Suprapubic skin (tissue), 4 donors: ENCODE measurements at regions not wholly inside any gene's neighbourhood (a gene's known extent, or its start where the extent isn't known, plus 50 kb on each side); places are given as distances from the start of the nearest gene placed in this dataset.

ENCODE experiments used
- DNase-seq, 2 donors: peaks; one replicate each; pipeline ENCODE4 v3.0.0-alpha.2; 2019; ENCODE audit warnings: low spot score in 2 of 2
- H3K27ac ChIP-seq: fragments of 200-600 bp; sonication (generic); one replicate; pipeline ENCODE4 v1.5.1; 2019
- H3K27me3 ChIP-seq: fragments of 200-600 bp; sonication (generic); one replicate; pipeline ENCODE4 v1.5.1; 2019
- H3K36me3 ChIP-seq: fragments of 200-600 bp; sonication (generic); one replicate; pipeline ENCODE4 v1.5.1; 2019
- H3K4me1 ChIP-seq: fragments of 200-600 bp; sonication (generic); one replicate; pipeline ENCODE4 v1.5.1; 2019
- H3K4me3 ChIP-seq: fragments of 200-600 bp; sonication (generic); one replicate; pipeline ENCODE4 v1.5.1; 2019; ENCODE audit warnings: mild to moderate bottlenecking
- H3K9me3 ChIP-seq: fragments of 200-600 bp; sonication (generic); one replicate; pipeline ENCODE4 v1.5.1; 2019
- EP300 ChIP-seq: sonication (generic); formaldehyde crosslinking; IDR thresholded peaks from one replicate; pipeline ENCODE4 v1.6.1; 2017; ENCODE audit warnings: antibody characterized with exemption
- POLR2A ChIP-seq, 2 donors: fragments of 450-650 bp; IDR thresholded peaks; one replicate each; pipeline ENCODE4 v1.6.1; 2017; ENCODE audit warnings: antibody characterized with exemption in 2 of 2, mild to moderate bottlenecking in 2 of 2, moderate library complexity in 2 of 2
- POLR2AphosphoS5 ChIP-seq, 3 donors: sonication (generic); formaldehyde crosslinking; IDR thresholded peaks; one replicate each; pipeline ENCODE4 v1.6.1; 2017; ENCODE audit warnings: antibody characterized with exemption in 3 of 3
- WGBS: methylation state at CpG from one replicate; pipeline ENCODE4 v1.1.5; 2018; 5-methylcytosine and 5-hydroxymethylcytosine counted together
- TF ChIP-seq, protein P1 (sequence below), 2 donors: fragments of 200-600 bp in 1 of 2; fragments of 450-650 bp in 1 of 2; sonication (generic) in 1 of 2; IDR thresholded peaks; one replicate each; pipeline ENCODE4 v1.5.1; 2016 to 2019; ENCODE audit warnings: antibody characterized with exemption in 2 of 2, mild to moderate bottlenecking in 1 of 2, moderate library complexity in 1 of 2

DNA sequence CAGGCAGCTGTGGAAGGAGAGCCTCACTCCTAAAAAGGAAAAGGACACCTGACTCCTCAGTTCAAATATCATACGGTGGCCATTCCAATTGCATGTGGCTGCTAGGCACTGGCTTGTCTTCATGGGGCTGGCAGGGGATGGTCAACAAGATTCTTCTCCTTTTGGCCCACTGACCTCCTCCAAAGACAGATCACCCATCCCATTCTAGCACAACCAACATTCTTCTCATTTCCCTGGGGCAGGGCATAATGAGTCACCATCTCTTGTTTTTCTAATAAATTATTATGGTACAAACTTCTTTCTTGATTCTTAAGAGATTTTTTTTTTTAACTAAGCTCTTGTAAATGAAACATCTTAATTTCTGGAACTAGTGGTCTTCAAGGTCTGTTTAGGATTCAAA lies 136.7 kb upstream of the NBEA start:
- Histone ChIP-seq H3K27me3 (no peaks in the 10 kb centered on the region), H3K4me3 (no peak overlapping the region), H3K4me1 (no peaks in the 10 kb centered on the region), H3K9me3 (no peaks in the 10 kb centered on the region), H3K36me3 (no peaks in the 10 kb centered on the region), H3K27ac (no peak overlapping the region)
- 100% methylated on average over 1 of the region's 1 CpG for WGBS
- no peak for TF ChIP-seq EP300
- no peak for TF ChIP-seq POLR2AphosphoS5 (IDR thresholded peaks at IDR 0.05)
- DNase-seq, result no peak

DNA sequence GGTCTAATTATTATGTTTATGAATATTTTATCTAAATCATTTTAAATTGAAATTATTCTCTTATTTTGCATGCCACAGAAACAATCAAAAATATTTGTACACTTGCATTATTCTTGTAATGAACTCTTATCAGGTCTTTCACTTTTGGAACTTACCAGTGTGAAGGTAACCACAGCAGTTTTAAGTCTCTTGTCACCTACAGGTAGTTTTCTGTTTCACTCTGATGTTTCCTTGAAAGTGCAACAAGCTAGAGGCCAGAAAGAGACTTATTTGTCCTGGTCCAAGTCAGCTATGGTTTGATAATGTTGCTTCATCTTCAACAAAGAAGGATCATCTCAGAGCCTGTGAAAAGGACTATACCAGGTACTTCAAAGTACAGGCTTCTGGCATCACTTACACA lies 133.4 kb upstream of the NBEA start:
- Histone ChIP-seq H3K27ac (no peak overlapping the region), H3K4me3 (no peak overlapping the region), H3K9me3 (peaks cover 7% of the 10 kb centered on the region), H3K4me1 (no peaks in the 10 kb centered on the region), H3K36me3 (no peaks in the 10 kb centered on the region), H3K27me3 (no peaks in the 10 kb centered on the region)
- DNase-seq, result no peak
- TF ChIP-seq POLR2A (IDR thresholded peaks at IDR 0.05) (no peak), POLR2AphosphoS5 (IDR thresholded peaks at IDR 0.05) (no peak), EP300 (no peak)
- TF ChIP-seq, protein P1, sequence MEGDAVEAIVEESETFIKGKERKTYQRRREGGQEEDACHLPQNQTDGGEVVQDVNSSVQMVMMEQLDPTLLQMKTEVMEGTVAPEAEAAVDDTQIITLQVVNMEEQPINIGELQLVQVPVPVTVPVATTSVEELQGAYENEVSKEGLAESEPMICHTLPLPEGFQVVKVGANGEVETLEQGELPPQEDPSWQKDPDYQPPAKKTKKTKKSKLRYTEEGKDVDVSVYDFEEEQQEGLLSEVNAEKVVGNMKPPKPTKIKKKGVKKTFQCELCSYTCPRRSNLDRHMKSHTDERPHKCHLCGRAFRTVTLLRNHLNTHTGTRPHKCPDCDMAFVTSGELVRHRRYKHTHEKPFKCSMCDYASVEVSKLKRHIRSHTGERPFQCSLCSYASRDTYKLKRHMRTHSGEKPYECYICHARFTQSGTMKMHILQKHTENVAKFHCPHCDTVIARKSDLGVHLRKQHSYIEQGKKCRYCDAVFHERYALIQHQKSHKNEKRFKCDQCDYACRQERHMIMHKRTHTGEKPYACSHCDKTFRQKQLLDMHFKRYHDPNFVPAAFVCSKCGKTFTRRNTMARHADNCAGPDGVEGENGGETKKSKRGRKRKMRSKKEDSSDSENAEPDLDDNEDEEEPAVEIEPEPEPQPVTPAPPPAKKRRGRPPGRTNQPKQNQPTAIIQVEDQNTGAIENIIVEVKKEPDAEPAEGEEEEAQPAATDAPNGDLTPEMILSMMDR (IDR thresholded peaks at IDR 0.05), result no peak

DNA sequence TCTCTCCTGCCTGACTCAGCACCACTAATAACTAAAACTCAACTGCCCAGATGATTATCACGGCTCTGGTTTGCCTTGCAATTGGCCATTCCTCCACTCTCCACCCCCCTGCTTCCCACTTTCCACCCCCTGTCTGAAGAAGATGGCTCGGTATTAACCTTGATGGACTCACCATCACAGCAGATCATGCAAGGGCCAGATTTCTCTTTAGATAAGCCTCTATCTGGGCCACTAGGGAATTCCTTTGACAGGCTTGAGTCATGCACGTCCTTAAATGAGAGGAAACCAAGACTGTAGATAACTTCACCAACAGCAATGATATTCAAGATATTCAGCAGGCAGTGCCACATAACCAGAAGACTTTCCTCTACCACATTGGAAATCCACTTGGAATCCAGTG lies 131.1 kb upstream of the NBEA start:
- TF ChIP-seq POLR2AphosphoS5 (IDR thresholded peaks at IDR 0.05), result no peak
- TF ChIP-seq, protein P1 (IDR thresholded peaks at IDR 0.05), result no peak
- TF ChIP-seq EP300, result no peak
- no peak for TF ChIP-seq POLR2A (IDR thresholded peaks at IDR 0.05)
- Histone ChIP-seq H3K4me3 (no peak overlapping the region), H3K9me3 (peaks cover 7% of the 10 kb centered on the region), H3K4me1 (peaks cover 5% of the 10 kb centered on the region), H3K27ac (no peak overlapping the region), H3K27me3 (no peaks in the 10 kb centered on the region), H3K36me3 (no peaks in the 10 kb centered on the region)
- 77% methylated on average over 3 of the region's 3 CpGs for WGBS
- DNase-seq, result no peak

DNA sequence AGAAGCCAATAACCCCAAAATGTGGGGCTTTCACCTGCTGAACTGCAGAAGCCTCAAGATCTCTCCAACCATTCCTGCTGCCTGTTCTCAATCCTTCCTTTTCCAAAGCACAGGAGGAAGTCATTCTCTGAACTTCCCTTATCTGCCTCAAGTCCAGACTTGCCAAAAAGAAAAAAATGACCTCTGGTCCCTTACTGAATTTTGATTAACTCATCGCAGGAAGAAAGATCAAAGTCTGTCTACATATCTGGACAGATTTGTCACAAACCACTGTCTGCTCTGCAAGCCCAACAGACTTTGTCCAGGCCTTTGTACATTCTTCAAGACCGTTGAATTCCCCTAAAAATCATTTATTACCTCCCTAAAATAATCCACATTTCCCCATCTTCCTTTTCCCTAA lies 126.5 kb upstream of the NBEA start:
- H3K36me3 ChIP-seq, result no peaks in the 10 kb centered on the region
- no peaks in the 10 kb centered on the region for H3K27me3 ChIP-seq
- H3K9me3 ChIP-seq, result peaks cover 7% of the 10 kb centered on the region
- H3K4me3 ChIP-seq, result no peak overlapping the region
- H3K4me1 ChIP-seq, result peaks cover 11% of the 10 kb centered on the region
- DNase-seq, result no peak
- 70% methylated on average over 2 of the region's 2 CpGs for whole genome bisulfite sequencing
- no peak overlapping the region for H3K27ac ChIP-seq
- TF ChIP-seq, protein P1 (IDR thresholded peaks at IDR 0.05), result no peak
- no peak for TF ChIP-seq POLR2A (IDR thresholded peaks at IDR 0.05)
- TF ChIP-seq EP300, result no peak
- no peak for TF ChIP-seq POLR2AphosphoS5 (IDR thresholded peaks at IDR 0.05)

- peaks cover 7% of the 10 kb centered on the region for H3K9me3 ChIP-seq
- no peak overlapping the region for H3K27ac ChIP-seq
- WGBS, result 17% methylated on average over 2 of the region's 2 CpGs
- DNase-seq, result no peak
- no peak for TF ChIP-seq POLR2A (IDR thresholded peaks at IDR 0.05)
- no peak for TF ChIP-seq EP300
- TF ChIP-seq POLR2AphosphoS5 (IDR thresholded peaks at IDR 0.05), result no peak
- TF ChIP-seq, protein P1 (IDR thresholded peaks at IDR 0.05), result no peak
- no peak overlapping the region for H3K4me3 ChIP-seq
- H3K36me3 ChIP-seq, result no peaks in the 10 kb centered on the region
- H3K4me1 ChIP-seq, result peaks cover 11% of the 10 kb centered on the region
- H3K27me3 ChIP-seq, result no peaks in the 10 kb centered on the region
These were observed 125.7 kb upstream of the NBEA start for GRCh38 chr13:34816245-34816884.
